ENCODE measurements at regions not wholly inside any gene's neighbourhood (a gene's known extent, or its start where the extent isn't known, plus 50 kb on each side); places are given as distances from the start of the nearest gene placed in this dataset.

GRCh38 chr2:187918996-187919821 is 365.0 kb upstream of the TFPI start:
- TF ChIP-seq, protein P1, sequence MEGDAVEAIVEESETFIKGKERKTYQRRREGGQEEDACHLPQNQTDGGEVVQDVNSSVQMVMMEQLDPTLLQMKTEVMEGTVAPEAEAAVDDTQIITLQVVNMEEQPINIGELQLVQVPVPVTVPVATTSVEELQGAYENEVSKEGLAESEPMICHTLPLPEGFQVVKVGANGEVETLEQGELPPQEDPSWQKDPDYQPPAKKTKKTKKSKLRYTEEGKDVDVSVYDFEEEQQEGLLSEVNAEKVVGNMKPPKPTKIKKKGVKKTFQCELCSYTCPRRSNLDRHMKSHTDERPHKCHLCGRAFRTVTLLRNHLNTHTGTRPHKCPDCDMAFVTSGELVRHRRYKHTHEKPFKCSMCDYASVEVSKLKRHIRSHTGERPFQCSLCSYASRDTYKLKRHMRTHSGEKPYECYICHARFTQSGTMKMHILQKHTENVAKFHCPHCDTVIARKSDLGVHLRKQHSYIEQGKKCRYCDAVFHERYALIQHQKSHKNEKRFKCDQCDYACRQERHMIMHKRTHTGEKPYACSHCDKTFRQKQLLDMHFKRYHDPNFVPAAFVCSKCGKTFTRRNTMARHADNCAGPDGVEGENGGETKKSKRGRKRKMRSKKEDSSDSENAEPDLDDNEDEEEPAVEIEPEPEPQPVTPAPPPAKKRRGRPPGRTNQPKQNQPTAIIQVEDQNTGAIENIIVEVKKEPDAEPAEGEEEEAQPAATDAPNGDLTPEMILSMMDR (IDR thresholded peaks at IDR 0.05; ENCODE audit: unreplicated experiment), result no peak
- peaks cover 9% of the 10 kb centered on the region for H3K4me1 Mint-ChIP-seq (ENCODE audit: low read depth, unreplicated experiment)
- BruUV-seq (replicated peaks), result no TSS peak
- H3K27ac Mint-ChIP-seq (ENCODE audit: unreplicated experiment), result peak overlapping the region; percentile 37
- DNase-seq, result no peak
- H3K36me3 Mint-ChIP-seq (ENCODE audit: insufficient read depth, unreplicated experiment), result no peaks in the 10 kb centered on the region
- intact Hi-C loops (cut with micrococcal nuclease; ENCODE audit: unreplicated experiment), result no loop called here
- H3K27me3 Mint-ChIP-seq (ENCODE audit: unreplicated experiment), result no peaks in the 10 kb centered on the region
- CTCF ChIA-PET, result no interaction called here
- no peaks in the 10 kb centered on the region for H3K9me3 Mint-ChIP-seq (ENCODE audit: low read depth, unreplicated experiment)
- peak overlapping the region; percentile 6 for H3K4me3 Mint-ChIP-seq (ENCODE audit: low read depth, unreplicated experiment)

DNA sequence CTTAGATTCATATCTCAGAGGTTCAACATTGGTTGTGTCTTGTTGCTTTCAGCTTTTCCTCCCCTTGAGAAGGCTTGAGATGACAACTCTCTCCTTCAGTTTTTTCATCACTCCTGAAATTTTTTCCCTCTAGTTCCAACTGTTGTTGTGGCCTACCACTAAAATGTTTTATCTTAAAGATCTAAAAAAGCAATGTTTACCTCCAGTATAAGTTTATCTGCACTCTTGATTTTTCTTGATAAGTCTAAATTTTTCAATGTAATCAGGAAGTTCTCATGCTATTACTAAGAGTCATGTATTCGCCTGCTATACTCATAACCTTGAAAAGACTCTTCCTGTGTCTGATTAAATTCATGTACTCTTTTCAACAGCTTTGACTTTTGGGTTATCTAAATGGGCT is 366.3 kb upstream of the TFPI start:
- no TSS peak for BruUV-seq (replicated peaks)
- Mint-ChIP-seq H3K4me3 (ENCODE audit: low read depth, unreplicated experiment) (no peak overlapping the region), H3K36me3 (ENCODE audit: insufficient read depth, unreplicated experiment) (no peaks in the 10 kb centered on the region), H3K4me1 (ENCODE audit: low read depth, unreplicated experiment) (peaks cover 9% of the 10 kb centered on the region), H3K9me3 (ENCODE audit: low read depth, unreplicated experiment) (no peaks in the 10 kb centered on the region), H3K27me3 (ENCODE audit: unreplicated experiment) (no peaks in the 10 kb centered on the region), H3K27ac (ENCODE audit: unreplicated experiment) (no peak overlapping the region)
- CTCF ChIA-PET, result no interaction called here
- intact Hi-C loops (cut with micrococcal nuclease; ENCODE audit: unreplicated experiment), result no loop called here
- TF ChIP-seq, protein P1 (IDR thresholded peaks at IDR 0.05; ENCODE audit: unreplicated experiment), result no peak
- DNase-seq, result no peak

- Mint-ChIP-seq H3K27me3 (ENCODE audit: unreplicated experiment) (no peaks in the 10 kb centered on the region), H3K4me3 (ENCODE audit: low read depth, unreplicated experiment) (no peak overlapping the region), H3K27ac (ENCODE audit: unreplicated experiment) (no peak overlapping the region), H3K9me3 (ENCODE audit: low read depth, unreplicated experiment) (no peaks in the 10 kb centered on the region), H3K36me3 (ENCODE audit: insufficient read depth, unreplicated experiment) (no peaks in the 10 kb centered on the region), H3K4me1 (ENCODE audit: low read depth, unreplicated experiment) (peaks cover 9% of the 10 kb centered on the region)
- intact Hi-C loops (cut with micrococcal nuclease; ENCODE audit: unreplicated experiment), result no loop called here
- no TSS peak for BruUV-seq (replicated peaks)
- TF ChIP-seq, protein P1 (IDR thresholded peaks at IDR 0.05; ENCODE audit: unreplicated experiment), result no peak
- CTCF ChIA-PET, result no interaction called here
- no peak for DNase-seq
Observed at GRCh38 chr2:187922846-187923245, 368.6 kb upstream of the TFPI start.

DNA sequence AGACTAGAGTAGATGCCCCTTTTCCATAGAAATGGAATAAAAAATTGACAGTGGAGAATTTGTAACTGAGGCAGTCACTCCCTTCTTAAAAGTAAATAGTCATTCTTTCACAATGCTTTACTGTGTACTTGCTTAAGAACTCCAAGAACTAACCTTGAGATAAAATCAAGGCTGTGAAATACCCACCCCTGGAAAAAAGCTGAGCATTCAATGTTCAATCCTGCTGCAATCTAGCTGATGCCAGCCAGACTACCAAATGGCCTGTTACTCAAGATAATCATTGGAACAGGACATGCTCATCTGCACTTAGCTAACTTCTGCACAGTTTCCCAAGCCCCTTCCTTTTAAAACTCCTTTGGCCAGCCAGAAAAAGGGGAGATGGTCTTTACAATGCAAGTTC is 367.4 kb upstream of the GULP1 start:
- no TSS peak for BruUV-seq (replicated peaks)
- intact Hi-C loops (cut with micrococcal nuclease; ENCODE audit: unreplicated experiment), result no loop called here
- Mint-ChIP-seq H3K27me3 (ENCODE audit: unreplicated experiment) (no peaks in the 10 kb centered on the region), H3K27ac (ENCODE audit: unreplicated experiment) (no peak overlapping the region), H3K36me3 (ENCODE audit: insufficient read depth, unreplicated experiment) (no peaks in the 10 kb centered on the region), H3K4me3 (ENCODE audit: low read depth, unreplicated experiment) (no peak overlapping the region), H3K9me3 (ENCODE audit: low read depth, unreplicated experiment) (no peaks in the 10 kb centered on the region), H3K4me1 (ENCODE audit: low read depth, unreplicated experiment) (peaks cover 4% of the 10 kb centered on the region)
- TF ChIP-seq, protein P1 (IDR thresholded peaks at IDR 0.05; ENCODE audit: unreplicated experiment), result no peak
- DNase-seq, result no peak
- CTCF ChIA-PET, result no interaction called here
